HG02759 (cell line): ENCODE measurements at regions not wholly inside any gene's neighbourhood (a gene's known extent, or its start where the extent isn't known, plus 50 kb on each side); places are given as distances from the start of the nearest gene placed in this dataset.
"Not testable (repeated sequence)": the region's sequence is repeated elsewhere in the genome, so short reads cannot be mapped to it uniquely, and the experiment has no call there.

Source experiments
- ATAC-seq: cut with Tn5 transposase; IDR thresholded peaks from one replicate; pipeline ENCODE4 v1.9.1; 2021; ENCODE audit warnings: mild to moderate bottlenecking, moderate library complexity; ENCODE audit not compliant: unreplicated experiment

GRCh38 chr21:31609081-31609480, 50.4 kb upstream of the SOD1 start:
- no peak for ATAC-seq

- ATAC-seq, result no peak
Observed at GRCh38 chr21:31607791-31608190, 51.7 kb upstream of the SOD1 start.

GRCh38 chr21:31606081-31606874, 53.2 kb upstream of the SOD1 start:
- ATAC-seq, result no peak

- ATAC-seq, result peak; percentile 82
Observed at GRCh38 chr21:31604591-31605190, 54.8 kb upstream of the SOD1 start.

GRCh38 chr21:31599563-31599962, 59.9 kb upstream of the SOD1 start:
- no peak for ATAC-seq

- no peak for ATAC-seq
Observed at GRCh38 chr21:31599013-31599412, 60.5 kb upstream of the SOD1 start.

GRCh38 chr21:31597683-31598082, 61.8 kb upstream of the SOD1 start:
- ATAC-seq, result no peak

GRCh38 chr21:31596055-31596454, 63.4 kb upstream of the SOD1 start:
- no peak for ATAC-seq

GRCh38 chr21:31594726-31595125, 64.8 kb upstream of the SOD1 start:
- no peak for ATAC-seq

- no peak for ATAC-seq
Observed at GRCh38 chr21:31594279-31594678, 65.2 kb upstream of the SOD1 start.

- ATAC-seq, result no peak
Observed at GRCh38 chr21:31592963-31593560, 66.4 kb upstream of the SOD1 start.

GRCh38 chr21:31592516-31592915, 67.0 kb upstream of the SOD1 start:
- no peak for ATAC-seq

- ATAC-seq, result no peak
Observed at GRCh38 chr21:31589820-31590219, 69.7 kb upstream of the SOD1 start.

GRCh38 chr21:31586118-31586517, 73.4 kb upstream of the SOD1 start:
- ATAC-seq, result no peak

GRCh38 chr21:31583937-31584336, 75.6 kb upstream of the SOD1 start:
- ATAC-seq, result not testable (repeated sequence)

- no peak for ATAC-seq
Observed at GRCh38 chr21:31583498-31583897, 76.0 kb upstream of the SOD1 start.

GRCh38 chr21:31580866-31581276, 78.6 kb upstream of the SOD1 start:
- ATAC-seq, result peak; percentile 71

GRCh38 chr21:31577271-31577670, 82.2 kb upstream of the SOD1 start:
- ATAC-seq, result no peak

- no peak for ATAC-seq
Observed at GRCh38 chr21:31576428-31576827, 83.1 kb upstream of the SOD1 start.

- no peak for ATAC-seq
Observed at GRCh38 chr21:31573217-31573616, 86.3 kb upstream of the SOD1 start.

GRCh38 chr21:31571879-31572278, 87.6 kb upstream of the SOD1 start:
- no peak for ATAC-seq
